ENCODE measurements at regions not wholly inside any gene's neighbourhood (a gene's known extent, or its start where the extent isn't known, plus 50 kb on each side); places are given as distances from the start of the nearest gene placed in this dataset.

DNA sequence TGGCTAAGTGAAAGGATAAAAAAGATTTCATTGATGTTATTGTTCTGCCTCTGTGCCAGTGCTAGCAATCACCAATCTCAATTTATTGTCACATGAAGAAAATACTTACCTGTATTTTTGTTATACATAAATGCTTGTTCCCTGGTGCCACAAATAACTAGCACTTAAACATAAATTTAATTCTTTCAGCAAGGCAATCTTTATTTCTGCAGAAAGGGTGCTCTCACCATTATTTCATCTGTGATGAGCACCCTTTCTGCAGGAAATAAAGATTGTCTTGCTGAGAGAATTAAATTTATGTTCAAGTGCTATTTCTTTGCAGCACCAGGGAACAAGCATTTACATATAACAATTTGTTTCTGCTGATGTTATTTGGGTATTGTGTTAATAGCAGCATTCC lies 87.2 kb downstream of the DIRAS3 start:
- TF ChIP-seq, protein P1, sequence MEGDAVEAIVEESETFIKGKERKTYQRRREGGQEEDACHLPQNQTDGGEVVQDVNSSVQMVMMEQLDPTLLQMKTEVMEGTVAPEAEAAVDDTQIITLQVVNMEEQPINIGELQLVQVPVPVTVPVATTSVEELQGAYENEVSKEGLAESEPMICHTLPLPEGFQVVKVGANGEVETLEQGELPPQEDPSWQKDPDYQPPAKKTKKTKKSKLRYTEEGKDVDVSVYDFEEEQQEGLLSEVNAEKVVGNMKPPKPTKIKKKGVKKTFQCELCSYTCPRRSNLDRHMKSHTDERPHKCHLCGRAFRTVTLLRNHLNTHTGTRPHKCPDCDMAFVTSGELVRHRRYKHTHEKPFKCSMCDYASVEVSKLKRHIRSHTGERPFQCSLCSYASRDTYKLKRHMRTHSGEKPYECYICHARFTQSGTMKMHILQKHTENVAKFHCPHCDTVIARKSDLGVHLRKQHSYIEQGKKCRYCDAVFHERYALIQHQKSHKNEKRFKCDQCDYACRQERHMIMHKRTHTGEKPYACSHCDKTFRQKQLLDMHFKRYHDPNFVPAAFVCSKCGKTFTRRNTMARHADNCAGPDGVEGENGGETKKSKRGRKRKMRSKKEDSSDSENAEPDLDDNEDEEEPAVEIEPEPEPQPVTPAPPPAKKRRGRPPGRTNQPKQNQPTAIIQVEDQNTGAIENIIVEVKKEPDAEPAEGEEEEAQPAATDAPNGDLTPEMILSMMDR (IDR thresholded peaks at IDR 0.05), result no peak
- no peak for TF ChIP-seq POLR2A (IDR thresholded peaks at IDR 0.05)

Measured in esophagus squamous epithelium (tissue), 4 donors.